ENCODE measurements at regions not wholly inside any gene's neighbourhood (a gene's known extent, or its start where the extent isn't known, plus 50 kb on each side); places are given as distances from the start of the nearest gene placed in this dataset.

- DNase-seq (ENCODE audit: low spot score) = peak; percentile 19
Observed at GRCh38 chr4:100736641-100737451, 219.0 kb upstream of the EMCN start.

- no peak for DNase-seq (ENCODE audit: low spot score)
Observed at GRCh38 chr4:100728861-100729260, 211.0 kb upstream of the EMCN start.

GRCh38 chr4:100722866-100723459, 205.1 kb upstream of the EMCN start:
- DNase-seq (ENCODE audit: low spot score) = no peak

DNA sequence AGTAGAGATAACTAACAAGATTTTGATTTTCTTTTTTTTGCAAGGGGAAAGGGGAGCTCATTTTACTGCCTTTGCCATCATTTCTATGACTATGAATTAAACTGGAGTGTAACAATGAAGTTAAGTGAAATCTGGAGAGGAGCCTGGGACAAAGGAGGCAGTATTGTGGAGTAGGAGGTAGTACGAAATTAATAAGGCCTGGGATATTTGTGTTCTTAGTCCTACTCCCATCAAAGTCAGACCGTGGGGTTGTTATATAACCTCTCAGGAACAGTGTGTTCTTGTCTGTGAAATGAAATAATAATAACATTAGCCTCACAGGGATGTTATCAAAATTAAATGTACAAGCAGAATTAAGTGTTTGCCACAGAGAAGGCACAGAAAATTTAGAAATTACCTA, 204.3 kb upstream of the EMCN start:
- no peak for DNase-seq (ENCODE audit: low spot score)

DNA sequence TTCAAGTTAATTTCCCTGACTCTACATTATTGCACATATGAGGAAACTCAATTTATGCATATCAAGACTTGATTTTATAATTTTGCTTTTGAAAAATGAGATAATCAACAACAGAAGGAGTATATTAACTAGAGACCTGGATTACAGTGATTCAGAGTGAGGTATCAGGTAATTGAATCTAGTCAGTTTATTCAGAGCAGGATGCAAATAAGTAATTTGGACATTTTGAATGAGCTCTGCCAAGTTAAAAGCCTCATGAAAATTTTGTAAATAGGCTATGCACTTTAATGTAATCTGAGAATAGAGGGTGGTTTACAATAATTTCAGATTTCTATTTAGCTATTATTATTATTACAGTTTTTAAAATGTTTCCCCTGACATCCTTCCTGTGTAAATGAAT, 203.7 kb upstream of the EMCN start:
- DNase-seq (ENCODE audit: low spot score) = no peak

DNA sequence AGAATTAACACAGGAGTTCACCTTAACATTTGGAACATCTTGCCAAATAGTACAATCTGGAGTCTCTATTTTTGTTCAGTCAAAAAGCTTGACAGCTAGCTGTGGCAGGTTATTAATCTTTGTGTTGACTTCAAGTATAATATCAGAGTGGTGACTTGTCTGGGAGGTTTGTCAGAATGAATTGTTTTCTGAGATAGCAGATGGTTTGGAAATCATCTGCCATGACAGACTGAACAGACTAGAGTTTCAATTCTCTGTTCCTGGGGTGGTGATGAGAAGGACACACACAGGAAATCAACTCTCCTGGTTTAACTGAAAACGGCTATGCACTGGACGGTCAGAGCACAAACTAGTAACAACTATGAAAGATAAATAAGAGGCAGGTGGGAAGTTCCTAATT, 203.3 kb upstream of the EMCN start:
- no peak for DNase-seq (ENCODE audit: low spot score)

DNA sequence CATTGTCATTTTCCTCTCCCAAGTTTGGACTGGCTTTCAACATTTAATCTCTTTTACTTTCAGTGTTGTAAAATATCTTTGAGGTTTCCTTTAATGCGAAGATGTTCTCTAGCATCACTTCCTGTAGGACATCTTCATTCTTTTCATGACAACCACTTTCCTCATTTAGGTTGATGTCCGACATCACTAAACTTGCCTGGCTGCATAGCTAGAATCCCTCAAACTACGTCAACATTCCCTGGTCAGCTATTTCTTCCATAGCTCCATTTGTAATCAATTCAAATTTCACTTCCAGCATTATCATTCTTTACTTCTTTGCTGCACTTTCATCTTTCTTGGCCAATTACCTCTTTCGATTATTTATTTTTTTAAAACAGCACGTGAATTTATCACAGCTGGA, 198.6 kb upstream of the EMCN start:
- DNase-seq (ENCODE audit: low spot score) = no peak

GRCh38 chr4:100708776-100709175, 191.0 kb upstream of the EMCN start:
- no peak for DNase-seq (ENCODE audit: low spot score)

GRCh38 chr4:100707786-100708185, 190.0 kb upstream of the EMCN start:
- DNase-seq (ENCODE audit: low spot score) = no peak

DNA sequence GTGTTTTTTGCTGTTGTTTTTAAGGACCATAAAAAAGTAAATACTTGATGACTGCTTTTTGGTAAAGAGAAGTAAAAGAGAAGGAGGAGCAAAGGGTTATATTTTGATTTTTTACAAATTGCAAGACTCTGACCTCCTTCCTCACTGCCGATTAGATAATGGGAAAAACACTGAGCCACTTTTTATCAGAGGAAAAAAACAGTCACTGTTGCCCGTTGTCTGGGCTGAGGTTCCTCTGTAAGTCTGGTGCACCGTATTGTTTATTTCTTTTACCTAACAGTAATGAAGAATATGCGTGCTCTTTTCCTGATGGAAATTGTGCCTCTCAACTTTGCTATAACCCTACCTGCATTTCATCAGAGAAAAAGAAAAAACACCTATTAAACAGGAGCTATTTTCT, 178.7 kb upstream of the EMCN start:
- DNase-seq (ENCODE audit: low spot score) = no peak

DNA sequence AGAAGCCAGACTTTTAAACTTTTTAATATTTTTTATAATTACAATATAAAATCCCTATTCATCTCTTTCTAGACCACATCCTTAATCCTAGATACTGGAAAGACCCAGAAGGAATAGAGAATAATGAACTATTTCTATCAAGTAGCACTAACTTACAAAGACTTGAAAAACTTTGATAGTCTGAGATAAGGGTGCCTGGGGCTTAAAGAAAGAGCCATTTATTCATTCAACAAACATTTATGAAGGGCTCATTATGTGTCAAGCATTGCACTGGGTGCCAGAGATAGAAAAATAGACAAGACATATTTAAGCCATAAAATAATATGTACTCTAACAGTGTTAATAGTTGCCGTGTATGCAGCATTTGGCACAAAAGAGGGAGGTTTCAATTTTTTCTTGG, 178.0 kb upstream of the EMCN start:
- no peak for DNase-seq (ENCODE audit: low spot score)

DNA sequence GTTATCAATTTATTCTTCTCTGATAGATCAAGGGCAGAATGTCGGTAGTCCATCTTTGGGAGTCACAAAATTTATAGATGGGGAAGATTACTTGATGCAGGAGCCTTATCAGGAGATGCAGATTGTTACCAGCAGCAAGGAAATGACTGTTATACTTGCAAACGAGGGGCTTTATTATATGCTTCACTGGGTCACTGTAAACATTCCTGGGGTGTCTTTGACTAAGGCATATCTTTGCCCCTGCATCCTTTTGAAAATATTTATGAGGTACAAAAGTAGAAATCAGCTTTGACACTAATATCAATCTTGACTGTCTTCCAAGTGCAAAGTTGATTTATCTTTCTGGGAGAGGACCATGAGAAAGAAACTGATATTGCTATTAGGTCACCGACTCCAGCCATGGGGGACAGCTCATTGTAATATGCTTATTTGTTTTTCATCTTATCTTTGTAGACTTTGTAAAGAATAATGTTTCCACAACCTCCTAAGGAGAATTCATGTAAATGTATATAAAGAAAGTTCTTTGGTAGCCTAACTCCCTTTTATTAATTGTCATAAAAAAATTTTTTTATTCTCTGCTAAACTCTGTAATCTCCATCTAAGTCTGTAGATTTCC, 177.3 kb upstream of the EMCN start:
- no peak for DNase-seq (ENCODE audit: low spot score)

DNA sequence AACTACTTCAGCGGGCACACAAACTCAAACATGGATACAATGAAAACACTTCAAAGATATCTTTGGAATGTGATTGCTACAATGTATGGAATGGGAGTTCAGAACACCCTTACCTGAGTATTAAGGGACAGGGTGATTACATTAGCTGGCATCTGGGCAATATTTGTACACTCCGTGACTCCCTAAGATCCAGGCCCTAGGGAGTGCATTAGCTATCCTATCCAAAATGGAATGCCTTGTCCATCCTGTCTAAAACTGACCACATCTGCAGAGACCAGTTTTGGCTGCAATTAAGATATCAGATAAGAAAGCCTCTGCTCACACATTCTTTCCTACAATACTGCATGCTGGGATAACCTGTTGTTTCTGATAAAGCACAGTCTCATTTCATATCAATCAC, 176.6 kb upstream of the EMCN start:
- no peak for DNase-seq (ENCODE audit: low spot score)

DNA sequence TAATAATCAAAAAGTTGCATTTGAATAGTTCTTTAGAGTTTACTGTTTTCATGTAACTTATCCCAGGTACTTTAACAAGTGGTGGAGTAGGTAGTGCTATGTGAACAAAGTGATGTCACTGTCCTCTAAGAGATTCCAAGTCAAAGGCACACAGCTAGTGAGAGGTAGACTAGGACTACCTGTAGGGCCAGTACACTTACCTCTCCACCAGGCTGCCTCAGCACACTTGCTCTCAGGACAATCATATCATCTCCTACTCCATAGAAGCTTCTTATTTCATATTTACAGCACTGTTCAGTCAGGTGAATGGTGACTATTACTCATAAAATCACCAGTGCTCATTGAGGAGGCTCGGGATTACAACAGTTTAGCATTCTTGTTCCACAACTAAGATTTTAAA, 173.0 kb upstream of the EMCN start:
- DNase-seq (ENCODE audit: low spot score) = peak; percentile 6

- no peak for DNase-seq (ENCODE audit: low spot score)
Observed at GRCh38 chr4:100688368-100688767, 170.5 kb upstream of the EMCN start.

DNA sequence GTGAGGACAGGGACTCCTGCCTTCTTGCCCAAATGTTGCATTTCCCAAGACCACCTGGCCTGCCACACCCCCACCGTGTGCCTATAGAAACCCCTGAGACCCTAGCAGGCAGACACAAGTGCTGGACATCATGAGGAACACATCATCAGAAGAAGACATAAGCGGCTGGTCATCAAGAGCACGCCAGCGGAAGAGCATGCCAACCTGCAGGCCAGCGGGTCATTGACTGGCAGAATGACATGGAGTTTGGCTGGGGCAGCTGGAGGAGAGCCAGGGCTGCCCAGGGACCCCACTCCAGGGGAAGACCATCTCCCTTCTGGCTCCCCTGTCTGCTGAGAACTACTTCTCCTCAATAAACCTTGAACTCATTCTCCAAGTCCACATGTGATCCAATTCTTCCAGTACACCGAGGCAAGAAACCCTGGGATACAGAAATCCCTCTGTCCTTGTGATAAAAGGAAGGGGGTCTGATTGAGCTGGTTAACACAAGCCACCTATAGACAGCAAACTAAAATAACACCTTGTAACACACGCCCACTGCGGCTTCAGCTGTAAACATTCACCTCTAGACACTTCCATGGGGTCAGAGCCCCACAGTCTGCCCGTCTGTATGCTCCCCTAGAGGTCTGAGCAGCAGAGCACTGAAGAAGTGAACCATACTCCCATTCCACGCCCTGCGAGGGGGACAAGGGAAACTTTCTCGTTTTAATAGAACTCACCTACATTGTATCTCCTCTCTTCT, 164.8 kb upstream of the EMCN start:
- no peak for DNase-seq (ENCODE audit: low spot score)

GRCh38 chr4:100681289-100681688, 163.5 kb upstream of the EMCN start:
- DNase-seq (ENCODE audit: low spot score) = no peak

DNA sequence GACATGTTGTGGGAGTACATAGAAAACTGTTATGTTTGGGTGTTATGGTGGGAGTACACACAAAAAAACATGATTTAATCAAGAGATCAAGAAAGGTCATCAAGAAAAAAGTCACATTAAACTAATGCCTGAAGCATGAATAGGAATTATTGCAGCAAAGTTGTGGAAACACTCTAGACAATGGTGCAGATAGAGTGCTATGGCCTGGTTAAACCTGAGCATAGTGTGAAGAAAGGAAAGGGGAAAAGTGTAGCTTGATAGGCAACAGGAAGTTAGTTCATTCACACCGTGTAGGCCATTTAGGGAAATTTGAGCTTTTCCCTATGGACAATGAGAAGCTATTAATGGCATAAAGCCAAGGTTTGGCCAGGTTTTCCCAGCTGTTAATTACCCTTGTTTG, 162.1 kb upstream of the EMCN start:
- DNase-seq (ENCODE audit: low spot score) = no peak

DNA sequence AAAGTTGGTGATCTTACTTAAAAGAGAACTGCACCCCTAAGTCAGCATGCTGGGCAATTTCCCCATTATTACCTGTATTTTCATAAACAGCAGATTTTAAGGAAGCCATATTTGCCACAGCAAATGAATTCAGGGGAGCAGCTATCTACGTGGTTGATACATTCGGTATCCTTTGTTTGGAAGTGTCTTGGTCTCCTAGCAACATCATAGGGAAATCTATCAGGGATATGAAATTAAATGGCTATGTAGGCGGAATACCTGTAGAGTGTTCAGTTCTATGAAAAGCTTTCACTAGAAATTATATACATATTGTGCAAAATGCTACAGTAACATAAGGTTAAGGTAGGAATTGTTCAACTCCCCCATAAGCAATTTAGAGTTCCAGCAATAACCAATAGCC, 157.2 kb upstream of the EMCN start:
- no peak for DNase-seq (ENCODE audit: low spot score)

DNA sequence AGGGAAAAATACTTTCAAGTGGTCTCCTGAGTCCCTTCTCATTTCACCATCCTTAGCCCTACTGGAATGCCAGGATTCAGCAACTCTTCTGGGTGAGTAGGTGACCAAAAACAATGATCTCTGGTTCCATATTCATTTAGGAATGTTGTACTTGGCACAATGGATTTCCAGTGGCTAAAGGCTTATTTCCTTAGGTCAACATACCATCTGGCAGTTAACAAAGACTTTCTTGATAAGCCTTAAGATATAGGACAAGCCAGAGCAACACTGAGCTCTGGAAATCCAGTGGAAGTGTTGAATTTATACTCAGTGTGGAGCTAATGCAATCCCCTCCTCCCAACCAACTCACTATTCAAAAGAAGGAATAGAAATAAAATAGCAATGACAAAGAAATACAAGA, 139.4 kb upstream of the EMCN start:
- DNase-seq (ENCODE audit: low spot score) = no peak

DNA sequence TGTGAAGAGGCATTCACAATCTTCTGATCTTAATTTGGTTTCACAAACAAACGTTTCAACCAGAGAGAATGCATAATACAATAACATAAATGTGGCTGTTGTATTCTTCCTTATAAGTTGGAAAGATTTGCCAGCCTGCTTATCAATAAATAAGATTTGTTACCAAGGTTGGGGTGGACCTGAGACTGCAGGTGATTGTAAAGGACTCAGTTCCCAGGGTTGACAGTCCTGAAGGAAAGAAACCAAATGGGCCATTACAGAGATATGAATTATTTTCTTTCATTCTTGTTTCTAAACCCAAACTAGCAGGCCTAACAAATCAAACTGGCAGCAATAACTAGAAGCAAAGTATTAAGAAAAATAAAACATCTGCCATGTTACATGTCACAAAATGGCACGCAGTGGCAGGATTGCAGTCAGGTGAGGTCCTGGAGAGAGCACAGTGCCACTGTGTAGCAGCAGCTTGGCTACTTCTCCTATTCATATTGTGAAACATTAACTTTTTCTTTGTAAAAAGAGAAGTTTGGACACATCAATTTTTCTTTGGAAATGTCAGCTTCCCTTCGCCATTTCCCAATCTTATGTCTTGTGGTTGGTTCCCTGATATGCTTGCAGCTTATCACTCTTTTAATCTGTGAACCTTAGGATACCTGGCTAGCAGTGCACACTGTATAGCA, 133.8 kb upstream of the EMCN start:
- DNase-seq (ENCODE audit: low spot score) = no peak

DNA sequence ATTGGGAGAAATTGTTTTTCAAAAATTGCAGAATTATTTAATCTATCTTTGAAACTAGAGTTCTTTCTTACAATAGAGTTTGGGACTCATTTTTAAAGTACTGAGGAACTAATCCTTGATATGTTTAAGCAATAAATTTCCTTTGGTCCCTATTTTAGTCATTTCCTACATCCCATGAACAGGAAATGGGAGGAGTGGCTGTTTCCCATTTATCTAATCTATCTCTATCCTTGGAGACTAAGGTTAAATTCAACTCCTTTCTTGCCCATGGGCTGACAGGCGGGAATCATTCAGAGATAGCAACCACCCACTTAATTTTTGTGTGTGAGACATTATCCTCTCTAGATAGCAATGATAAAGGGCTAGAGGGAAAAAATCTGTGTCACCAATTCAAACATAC, 131.6 kb upstream of the EMCN start:
- DNase-seq (ENCODE audit: low spot score) = no peak

All from HT-29 (cell line).